AG09319 (cell line): ENCODE measurements at regions not wholly inside any gene's neighbourhood (a gene's known extent, or its start where the extent isn't known, plus 50 kb on each side); places are given as distances from the start of the nearest gene placed in this dataset.

Experiments used
- DNase-seq: peaks from one replicate; pipeline ENCODE4 v3.0.0-alpha.2; 2010; ENCODE audit warnings: low read depth; ENCODE audit errors: extremely low read depth
- CTCF ChIP-seq: IDR thresholded peaks from 2 replicates; pipeline ENCODE4 v1.5.1; 2011; ENCODE audit warnings: low read depth, mild to moderate bottlenecking, inconsistent platforms, low read length, moderate library complexity

DNA sequence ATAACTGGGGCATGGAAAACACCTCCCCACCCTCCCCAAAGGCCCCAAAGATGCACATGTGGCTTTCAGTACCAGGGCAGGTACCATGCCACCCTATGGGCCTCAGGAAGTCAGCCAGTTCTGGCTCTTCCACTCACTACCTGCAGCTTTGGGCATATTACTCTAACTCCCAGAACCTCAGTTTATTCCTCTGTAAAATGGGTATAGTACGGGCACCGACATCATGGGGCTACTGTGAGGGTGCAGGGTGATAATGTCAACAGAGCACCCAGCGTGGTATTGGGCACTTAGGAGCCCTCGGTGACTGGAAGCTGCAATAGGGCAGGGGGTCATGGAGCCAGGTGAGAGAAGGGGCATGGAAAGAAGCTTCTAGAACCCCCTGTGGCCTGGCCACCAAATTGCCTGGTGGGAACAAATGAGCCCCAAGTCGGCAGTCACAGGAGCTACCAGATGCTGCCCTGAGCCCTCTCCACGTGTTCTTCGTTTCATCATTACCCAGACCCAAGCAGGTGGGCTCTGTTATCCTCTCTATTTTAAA, 512.1 kb downstream of the SHQ1 start:
- TF ChIP-seq CTCF, result no peak
- DNase-seq, result no peak

DNA sequence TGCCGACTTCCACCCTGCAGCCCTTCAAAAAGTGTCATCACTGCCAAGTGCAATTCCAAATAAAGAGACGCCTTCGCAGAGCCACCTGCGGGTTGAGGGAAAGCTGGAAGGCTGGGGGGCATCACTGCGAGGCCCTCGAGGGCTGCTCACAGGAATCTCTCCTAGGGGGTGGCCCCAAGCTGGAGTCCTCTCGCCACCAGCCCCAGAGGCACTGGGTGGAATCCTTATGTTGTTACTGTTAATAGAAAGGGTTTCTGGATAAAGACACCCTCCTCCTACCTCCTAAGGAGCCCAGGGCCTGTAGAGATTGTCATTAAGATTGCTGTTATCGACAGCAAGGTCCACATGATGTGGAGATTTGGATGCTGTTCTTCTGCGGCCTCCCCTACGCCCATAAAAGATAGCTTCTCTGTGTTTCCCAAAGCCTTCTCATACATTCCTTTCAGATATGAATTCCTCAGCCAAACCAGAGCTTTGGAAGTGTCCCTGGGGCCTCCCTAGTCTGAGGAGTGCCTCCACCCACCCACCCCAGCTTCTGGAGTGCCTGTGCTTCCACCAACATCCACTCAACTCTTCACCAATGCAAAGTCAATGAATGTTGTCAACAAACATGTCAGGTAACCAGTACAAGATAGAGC, 512.7 kb downstream of the SHQ1 start:
- TF ChIP-seq CTCF, result no peak
- no peak for DNase-seq

DNA sequence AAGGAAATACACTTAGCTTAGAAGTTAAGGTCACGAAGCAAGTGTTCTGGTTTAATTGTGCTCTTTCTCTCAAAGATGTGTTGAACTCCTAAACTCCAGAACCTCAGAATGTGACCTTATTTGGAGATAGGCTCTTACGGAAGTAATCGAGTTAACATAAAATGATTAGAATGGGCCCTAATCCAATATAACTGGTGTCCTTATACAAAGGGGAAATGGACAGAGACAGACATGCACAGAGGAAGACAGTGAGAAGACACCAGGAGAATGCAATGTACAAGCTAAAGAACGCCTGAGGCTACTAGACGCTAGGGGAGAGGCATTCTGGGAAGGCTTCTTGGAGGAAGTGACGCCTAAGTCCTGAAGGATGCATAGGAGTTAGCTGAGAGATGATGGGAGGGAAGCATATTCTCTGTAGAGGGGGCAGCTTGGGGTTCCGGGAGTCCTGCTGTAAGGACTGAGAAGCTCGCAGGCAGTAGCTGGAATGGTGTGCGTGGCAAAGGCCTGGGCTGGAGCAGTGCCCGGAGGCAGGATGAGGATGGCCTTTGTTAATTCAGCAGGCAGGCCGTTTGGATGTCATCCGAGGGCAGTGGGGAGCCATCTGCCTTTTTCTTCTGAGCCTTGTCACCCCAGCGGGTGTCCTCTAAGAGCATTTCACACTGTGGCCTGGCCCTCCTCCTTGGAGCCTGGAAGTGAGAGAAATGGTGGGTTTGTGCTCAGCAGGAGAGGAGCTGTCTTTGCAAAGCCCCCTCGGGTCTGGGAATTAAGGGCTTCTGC, 513.4 kb downstream of the SHQ1 start:
- no peak for TF ChIP-seq CTCF
- no peak for DNase-seq

- TF ChIP-seq CTCF, result no peak
- no peak for DNase-seq
Measured at GRCh38 chr3:72332689-72333088, 515.6 kb downstream of the SHQ1 start.

- no peak for TF ChIP-seq CTCF
- no peak for DNase-seq
Measured at GRCh38 chr3:72332036-72332435, 516.2 kb downstream of the SHQ1 start.

DNA sequence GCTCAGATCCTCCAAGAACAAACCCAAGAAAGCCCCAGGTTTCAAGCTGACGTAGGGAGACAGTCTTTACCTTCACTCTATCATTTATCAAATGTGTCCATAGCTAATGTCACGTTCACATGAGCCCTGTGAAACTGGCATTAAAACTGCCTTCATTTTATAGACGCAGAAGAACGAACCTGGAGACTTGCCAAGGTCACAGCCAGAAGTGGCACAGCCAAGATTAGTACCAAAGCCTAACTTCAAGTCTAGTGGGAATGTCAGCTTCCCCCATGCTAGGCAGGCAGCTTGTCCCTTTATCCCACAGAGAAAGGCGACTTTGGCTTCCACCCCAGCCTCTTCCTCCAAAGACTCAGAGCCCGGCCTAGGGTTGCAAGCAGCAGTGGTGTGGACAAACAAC, 517.2 kb downstream of the SHQ1 start:
- DNase-seq, result no peak
- no peak for TF ChIP-seq CTCF

DNA sequence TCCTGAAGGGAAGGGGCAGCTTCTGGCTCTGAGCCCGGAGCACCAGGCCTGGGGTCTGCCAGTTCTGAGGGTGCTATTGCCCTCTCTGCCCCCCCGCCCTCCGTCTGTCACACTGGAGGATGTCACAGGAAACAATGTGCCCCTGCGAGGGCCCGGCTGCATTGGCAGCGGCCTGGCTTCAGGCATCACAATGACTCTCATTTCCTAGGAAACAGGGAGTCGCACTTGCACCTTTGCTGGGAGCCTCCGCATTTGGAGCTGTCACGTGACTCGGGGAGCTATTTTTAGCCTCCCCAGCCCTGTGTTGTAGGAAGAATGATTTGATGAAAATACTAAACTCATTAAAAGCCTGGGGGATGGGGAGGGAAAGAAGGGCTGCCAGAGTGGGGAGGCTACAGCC, 518.9 kb downstream of the SHQ1 start:
- no peak for DNase-seq
- no peak for TF ChIP-seq CTCF
